ENCODE measurements at regions not wholly inside any gene's neighbourhood (a gene's known extent, or its start where the extent isn't known, plus 50 kb on each side); places are given as distances from the start of the nearest gene placed in this dataset.

- TF ChIP-seq ZNF518B (CRISPR knock-in tag; IDR thresholded peaks at IDR 0.05) (no peak), HLTF (IDR thresholded peaks at IDR 0.05) (no peak), POLR2AphosphoS5 (IDR thresholded peaks at IDR 0.05; ENCODE audit: control insufficient read depth, insufficient read depth, low read depth, low read length) (no peak), SMARCE1 (IDR thresholded peaks at IDR 0.05) (no peak), HOMEZ (CRISPR knock-in tag; IDR thresholded peaks at IDR 0.05) (no peak), FOXP4 (CRISPR knock-in tag; IDR thresholded peaks at IDR 0.05; ENCODE audit: borderline replicate concordance) (no peak)
Observed at GRCh38 chr5:43840424-43841125, 237.6 kb downstream of the NNT start (continued).
